NCI-H2171 (cell line): ENCODE measurements at regions not wholly inside any gene's neighbourhood (a gene's known extent, or its start where the extent isn't known, plus 50 kb on each side); places are given as distances from the start of the nearest gene placed in this dataset.
A peak's percentile ranks its signal among the peaks of the same experiment; 100 is the strongest.
"Not testable (repeated sequence)": the region's sequence is repeated elsewhere in the genome, so short reads cannot be mapped to it uniquely, and the experiment has no call there.

Experiments
- DNase-seq: peaks from one replicate; lab custom pipeline; 2025; lab: John Stamatoyannopoulos, UW

DNA sequence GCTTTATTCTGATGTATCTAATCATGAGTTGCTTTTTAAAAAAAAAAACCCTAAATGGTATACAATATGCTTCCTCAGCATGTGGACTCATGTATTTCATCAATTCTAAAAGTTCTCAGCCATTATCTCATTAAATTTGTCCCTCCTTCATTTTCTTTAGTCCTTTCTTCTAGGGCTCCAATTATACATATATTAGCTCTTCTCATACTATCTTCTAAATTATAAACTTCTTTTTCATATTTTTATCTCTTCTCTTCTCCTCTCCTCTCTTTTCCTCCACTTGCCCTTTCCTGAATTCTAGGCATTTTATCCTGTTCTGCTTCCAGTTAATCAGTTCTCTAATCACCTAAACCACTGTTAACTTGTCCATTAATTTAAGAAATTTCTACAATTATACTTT is 55.0 kb upstream of the IL33 start:
- DNase-seq: no peak

DNA sequence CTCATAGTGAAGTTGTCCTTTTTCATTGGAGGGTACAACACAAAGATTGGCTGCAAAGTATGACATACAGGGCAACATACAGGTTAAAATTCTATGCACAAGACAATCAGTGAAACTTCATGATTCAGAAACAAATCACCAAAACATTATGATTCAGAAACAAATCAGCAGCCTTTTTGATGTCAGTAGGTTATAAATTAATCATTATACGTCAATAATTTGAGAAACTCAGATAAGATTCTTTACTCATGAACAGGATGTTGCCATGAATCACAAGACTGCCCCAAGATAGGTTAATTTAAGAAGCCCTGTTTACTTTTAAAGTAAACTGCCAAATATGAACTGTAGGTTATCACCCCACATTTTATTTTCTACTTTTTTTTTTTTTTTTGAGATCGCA is 62.2 kb upstream of the IL33 start:
- DNase-seq: no peak

DNA sequence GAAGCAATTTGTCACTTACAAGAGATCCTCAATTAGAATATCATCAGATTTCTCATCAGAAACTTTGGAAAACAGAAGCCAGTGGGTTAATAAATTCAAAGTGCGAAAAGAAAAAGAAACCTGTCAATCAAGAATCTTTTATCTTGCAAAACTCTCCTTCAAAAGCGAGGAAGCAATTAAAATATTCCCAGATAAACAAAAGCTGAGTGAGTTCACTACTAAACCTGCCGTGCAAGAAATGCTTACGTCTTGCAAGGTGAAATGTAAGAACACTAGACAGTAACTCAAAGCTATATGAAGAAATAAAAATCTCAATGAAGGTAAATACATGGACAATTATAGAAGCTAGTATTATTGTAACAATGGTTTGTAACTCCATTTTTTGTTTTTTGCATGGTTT is 62.8 kb upstream of the IL33 start:
- DNase-seq: no peak

DNA sequence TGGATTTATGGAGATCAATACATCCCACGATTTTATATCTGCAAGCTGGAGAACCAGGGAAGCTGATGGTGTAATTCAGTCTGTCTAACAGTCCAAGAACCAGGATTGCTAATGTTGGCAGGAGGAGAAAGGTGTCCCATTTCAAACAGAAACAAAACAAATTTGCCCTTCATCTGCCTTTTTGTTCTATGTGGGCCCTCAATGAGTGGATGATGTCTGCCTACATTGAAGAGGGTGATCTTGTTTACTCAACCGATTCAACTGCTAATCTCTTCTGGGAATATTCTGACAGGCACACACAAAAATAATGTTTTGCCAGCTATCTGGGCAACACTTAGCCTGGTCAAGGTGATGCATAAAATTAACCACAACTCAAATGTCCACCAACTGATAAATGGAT is 65.1 kb upstream of the IL33 start:
- no peak for DNase-seq

DNA sequence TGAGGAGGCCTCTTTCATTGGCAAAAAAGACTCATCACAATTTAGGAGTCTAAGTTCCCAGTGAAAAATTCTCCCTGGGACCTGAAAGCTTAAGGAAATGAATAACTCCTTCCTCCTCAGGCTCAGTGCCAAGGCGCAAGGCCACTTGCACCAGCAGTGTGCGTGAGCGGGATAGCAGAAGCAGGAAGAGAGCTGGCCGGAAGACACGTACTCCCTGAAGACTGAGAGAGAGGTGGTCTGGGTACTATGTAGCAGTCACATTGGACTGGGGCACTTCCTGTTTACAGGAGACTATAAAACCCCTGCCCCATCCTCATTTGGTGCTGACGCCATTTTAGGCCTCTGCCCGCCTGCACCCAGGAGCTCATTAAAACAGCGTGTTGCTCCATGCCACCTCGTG is 66.3 kb upstream of the IL33 start:
- DNase-seq: no peak

DNA sequence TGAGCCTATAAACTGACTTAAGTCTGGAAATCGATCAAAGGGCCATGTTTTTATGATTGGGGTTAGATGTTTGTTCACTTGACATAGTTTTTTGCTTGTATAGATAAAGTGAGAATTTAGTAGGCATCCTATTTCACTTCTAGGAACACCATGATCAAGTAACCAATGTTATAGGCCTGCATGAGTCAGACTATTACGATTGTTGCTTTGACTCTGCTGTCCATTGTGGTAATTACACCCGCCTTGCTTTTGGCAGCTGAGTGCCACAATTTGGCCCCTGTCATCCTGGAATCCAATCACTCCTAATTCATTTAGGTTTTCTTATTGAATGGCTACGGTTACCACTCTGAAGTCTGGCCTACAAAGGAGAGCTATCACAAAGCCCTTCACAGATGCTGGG is 67.8 kb upstream of the IL33 start:
- no peak for DNase-seq

DNA sequence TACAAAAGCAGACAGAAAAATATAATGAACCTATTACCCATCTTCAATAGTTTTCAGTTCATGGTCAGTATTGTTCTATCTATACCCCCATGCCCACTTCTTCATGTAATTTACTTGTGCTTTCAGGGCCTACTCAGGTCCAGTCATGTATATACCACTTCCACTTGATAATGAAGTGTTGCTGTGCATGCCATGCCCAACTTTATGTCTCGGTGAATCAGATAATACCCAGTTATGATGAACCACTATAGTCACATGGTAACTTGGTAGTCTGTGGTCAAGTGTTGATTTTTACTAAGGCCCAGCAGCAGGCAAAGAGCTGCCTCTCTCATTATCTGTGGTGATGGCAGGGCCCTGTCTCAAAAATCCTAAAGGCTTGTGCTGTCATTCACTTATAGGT is 70.7 kb upstream of the IL33 start:
- no peak for DNase-seq

DNA sequence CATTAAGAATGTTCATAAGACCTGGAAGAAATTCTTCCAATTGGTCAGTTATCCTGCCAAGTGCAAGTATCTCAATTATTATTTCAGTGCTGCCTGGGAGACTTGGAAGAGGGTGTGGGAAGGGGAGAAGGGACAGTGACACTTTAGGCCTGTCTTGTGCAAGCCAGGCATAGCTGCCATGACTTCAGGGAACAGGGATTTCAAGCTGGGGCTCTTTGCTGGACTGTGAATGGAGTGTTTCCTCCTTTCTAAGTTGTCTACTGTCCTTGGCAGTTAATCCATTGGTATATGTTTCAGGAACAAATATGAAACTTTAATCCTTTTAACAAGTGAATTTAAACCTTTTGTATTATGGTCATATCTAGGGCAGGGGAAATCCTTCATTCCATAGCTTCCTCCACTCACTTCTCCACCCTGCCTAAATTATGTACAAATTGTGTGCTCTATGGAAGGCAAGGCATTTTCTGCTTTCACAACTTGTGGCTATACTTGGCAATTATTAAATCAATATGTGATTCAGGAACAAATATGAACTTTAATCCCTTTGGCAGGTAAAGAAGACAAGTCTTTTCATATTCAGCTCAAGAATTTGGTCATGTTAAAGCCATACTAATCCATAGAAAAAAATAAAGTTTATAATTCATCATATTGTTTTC is 72.7 kb upstream of the IL33 start:
- DNase-seq: no peak

DNA sequence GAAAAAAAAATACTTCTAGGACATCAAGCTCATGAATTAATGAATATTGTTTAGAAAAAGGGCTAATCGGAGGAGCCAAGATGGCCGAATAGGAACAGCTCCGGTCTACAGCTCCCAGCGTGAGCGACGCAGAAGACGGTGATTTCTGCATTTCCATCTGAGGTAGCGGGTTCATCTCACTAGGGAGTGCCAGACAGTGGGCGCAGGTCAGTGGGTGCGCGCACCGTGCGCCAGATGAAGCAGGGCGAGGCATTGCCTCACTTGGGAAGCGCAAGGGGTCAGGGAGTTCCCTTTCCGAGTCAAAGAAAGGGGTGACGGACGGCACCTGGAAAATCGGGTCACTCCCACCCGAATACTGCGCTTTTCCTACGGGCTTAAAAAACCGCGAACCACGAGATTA is 79.8 kb upstream of the IL33 start:
- DNase-seq: not testable (repeated sequence)

DNA sequence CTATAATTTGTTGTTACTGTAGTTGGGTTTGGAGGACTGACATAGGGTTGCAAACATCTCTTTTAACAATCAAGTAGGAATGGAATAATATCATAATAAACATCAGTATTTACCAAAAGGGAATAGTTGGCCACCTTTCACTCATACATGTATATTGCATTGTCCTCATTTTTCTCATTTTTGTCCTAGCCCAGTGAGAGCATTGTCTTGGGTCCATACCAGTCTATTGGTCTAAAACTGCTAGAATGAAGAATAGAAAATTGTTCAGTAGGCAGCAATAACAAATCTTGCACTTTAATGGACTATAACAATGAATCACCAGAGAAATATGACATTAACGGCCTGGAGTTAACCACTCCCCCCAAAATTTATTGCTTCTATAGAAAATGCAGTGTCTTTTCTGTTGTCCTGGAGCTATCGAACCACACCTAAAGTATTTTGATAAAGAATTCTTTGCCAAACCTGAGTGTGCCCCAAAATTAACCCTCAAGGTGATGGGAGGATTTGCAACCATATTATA is 80.9 kb upstream of the IL33 start:
- DNase-seq: no peak

DNA sequence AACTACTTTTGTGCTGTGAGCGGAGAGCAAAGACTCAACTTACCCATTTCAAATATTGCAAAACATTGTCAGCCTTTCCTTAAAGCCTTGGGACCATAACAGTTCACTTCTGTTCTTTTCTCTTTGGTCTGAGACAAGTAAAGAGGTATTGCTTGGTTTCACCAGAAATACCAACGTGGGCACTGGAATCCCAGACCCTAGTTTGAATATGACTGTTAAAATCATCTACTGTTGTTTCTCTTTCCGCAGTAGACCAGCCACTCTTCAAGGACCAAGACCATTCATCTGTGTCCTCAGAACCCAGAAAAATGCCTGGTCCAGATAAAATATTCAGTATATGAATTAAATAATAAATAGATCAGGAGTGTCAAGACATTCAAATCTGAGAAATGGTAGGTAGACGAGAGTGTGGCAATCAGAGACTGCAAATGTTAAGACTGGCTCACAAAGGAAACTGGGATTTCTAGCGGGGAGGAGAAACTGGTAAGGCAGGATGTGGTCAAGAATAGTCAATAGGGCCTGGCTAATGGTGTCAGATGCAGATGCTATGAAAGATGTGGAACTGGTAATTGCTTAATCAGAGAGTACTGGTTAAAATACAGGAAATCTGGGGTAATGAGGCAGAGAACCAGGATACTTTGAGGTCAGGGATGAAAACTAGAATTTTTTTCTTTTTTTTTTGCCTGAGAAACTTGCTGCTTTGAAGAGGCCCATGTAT is 82.1 kb upstream of the IL33 start:
- no peak for DNase-seq

DNA sequence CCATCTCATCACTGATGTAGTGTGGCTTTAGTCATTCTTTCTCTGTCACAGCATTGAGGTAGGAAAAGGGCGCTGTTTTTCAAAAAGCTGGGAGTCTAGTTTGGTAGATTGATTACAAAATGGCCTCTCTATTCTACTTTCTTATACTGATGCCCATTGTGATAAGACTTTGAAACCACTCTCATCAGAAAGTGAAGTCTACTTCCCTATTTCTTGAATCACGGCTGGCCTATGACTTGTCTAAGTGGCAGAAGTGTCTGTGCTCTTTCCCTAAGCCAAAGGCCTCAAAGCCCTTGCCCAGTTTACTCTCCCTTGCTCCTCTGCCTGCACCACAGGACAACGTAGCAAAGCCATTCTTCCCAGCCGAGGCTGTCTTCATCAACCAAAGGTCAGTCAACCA is 83.0 kb upstream of the IL33 start:
- DNase-seq: no peak

DNA sequence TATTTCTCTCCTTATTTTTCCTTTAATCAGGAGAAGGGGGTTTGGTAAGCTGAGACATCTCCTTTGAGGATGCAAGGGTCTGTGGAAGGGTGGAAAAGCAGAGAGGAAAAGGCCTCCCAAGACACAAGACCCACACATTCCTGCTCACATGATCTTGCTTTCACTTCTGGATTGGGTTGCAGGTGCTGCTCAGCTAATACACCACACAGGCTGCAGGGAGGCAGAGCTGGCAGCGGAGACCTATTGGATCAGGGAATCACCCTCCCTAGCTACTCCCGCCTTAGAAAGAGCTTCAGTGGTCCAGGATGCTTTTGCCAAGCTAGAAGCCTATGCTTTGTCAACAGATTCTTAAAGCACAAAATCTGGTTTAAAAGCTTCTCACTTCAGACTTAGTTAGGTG is 87.6 kb upstream of the IL33 start:
- DNase-seq: no peak

DNA sequence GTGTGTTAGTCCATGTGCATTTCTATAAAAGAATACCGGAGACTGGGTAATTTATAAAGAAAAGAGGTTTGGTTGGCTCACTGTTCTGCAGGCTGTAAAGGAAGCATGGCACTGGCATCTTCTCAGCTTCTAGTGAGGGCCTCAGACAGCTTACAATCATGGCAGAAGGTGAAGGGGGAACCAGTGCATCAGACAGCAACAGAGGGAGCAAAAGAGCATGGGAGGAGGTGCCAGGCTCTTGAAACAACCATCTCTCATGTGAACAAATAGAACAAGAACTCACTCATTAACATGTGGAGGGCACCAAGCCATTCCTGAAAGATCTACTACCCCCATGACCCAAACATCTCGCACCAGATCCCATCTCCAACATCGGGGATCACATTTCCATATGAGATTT is 89.2 kb upstream of the IL33 start:
- no peak for DNase-seq

DNA sequence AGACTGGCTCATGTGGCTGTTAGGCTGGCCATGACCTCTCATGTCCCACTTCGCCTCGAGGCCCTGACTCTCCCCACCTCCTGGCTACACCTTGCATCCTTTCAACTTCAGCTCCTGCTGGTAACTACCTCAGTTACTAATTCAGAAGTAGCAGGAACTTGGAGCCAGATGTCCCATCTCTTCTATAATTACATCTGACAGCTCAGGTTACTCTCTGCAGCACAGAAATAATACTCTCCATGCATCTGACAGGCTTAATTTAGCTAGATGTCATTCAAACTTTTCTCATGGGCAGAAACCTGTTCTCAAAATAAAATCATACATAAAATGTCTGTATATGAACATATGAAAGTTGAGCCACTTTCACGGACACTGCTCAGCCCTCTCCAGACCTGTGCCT is 92.2 kb upstream of the IL33 start:
- DNase-seq: peak; percentile 36

DNA sequence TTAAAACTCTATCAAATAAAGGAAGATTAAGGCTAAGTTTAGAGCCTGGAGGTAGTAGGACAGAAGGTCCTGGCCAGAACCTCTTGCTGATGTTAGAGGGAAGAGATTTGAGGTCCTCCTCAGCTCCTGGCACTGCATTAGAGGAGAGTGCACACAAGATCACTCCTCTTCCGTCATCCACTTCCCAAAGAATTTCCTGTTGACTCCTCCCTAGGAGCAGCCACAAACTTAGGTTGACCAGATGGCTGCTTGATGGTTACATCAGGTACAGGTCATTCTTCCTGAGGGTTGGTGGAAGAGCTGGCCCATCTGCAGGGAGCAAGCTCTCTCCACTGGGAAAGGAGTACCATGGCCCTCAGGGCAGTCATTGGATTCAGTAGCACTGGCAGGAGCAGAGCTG is 93.9 kb upstream of the IL33 start:
- no peak for DNase-seq

DNA sequence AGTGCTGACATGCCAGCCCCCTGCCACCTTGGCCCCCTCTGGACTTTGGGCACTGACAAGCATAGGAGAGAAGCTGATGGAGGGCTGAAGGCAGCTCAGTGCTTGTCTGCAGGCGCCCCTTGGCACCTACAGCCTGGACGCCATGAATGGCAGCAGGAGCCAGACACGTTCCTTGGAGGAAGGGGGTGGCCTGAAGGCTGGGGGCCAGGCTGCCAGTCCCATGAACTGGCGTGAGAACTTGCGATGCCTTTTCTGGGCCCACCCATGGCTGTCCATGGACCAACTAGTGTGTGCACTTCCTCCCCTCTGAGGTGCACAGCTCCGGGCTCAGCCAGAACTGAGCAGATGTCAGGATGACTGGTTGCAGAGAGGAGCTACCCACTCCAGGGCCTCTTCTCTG is 99.0 kb upstream of the RANBP6 start:
- DNase-seq: no peak

DNA sequence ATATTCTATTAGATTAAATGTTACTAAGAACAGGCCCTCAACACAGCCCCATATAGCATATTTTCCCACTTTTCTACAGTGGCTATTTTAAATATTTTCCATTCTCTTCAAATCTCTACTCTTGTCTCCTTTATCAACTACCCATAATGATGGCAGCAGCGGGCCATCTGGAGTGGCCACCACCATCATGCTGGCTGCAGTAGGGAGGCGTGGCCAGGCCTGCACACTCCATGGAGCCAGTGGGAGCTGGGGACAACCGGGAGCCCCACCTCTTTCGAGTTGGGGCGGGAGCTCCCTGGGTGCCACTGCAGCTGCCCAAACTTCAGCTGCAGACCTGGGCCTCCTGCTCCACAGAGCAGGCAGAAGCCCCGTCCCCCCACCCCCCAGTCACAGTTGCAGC is 98.4 kb upstream of the RANBP6 start:
- no peak for DNase-seq

DNA sequence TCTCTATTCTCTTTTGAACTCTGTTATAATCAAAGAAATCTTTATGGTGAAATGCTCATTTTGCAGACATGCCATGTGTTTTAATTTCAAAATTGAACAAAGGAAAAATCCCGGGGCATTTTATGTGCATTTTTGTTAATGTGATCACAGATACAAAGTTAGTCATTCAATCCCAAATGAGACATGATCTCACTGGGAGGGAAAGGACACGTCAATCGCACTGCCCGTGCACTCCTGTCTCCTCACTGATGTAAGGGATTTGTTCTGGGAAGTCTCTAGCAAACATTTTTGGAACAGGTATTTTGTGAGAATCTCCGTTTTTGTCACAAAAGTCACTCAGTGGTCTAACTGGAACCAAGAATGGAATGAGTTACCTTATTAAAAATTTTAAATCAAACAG is 97.9 kb upstream of the RANBP6 start:
- no peak for DNase-seq

DNA sequence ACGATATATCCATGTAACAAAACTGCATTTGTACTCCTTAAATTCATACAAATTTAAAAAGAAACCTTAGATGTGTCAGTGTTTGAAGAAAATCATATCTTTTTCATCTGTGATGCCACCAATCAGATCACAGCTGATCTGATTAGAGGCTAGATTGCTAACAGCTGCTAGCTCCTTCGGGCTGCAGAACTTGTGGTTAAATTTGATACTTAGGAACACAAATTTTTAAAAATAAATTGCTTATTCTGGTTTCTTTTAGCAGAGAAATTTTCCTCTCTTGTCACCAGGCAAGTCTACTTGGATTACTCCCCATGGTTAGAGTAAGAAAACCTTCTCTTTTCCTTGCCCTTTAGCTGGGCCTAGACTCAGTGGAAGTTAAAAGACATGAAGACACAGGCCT is 94.6 kb upstream of the RANBP6 start:
- no peak for DNase-seq

DNA sequence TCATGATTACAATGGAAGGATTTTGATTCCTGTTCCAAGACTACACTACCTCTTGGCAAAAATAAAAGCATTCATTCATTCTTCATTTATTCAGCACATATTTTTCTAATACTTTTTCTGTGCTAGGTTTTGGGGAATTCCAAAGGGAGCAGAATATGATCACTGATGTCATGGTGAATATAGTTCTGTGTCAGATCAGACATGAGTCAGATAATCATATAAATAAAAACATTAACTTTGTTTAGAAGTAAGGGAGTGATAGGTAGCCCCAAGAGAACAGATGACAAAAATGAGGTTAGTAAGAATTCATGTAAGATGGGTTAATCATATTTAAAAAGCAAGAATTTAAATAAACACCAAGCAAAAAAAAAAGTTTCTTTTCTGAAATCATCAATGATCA is 94.1 kb upstream of the RANBP6 start:
- DNase-seq: no peak

DNA sequence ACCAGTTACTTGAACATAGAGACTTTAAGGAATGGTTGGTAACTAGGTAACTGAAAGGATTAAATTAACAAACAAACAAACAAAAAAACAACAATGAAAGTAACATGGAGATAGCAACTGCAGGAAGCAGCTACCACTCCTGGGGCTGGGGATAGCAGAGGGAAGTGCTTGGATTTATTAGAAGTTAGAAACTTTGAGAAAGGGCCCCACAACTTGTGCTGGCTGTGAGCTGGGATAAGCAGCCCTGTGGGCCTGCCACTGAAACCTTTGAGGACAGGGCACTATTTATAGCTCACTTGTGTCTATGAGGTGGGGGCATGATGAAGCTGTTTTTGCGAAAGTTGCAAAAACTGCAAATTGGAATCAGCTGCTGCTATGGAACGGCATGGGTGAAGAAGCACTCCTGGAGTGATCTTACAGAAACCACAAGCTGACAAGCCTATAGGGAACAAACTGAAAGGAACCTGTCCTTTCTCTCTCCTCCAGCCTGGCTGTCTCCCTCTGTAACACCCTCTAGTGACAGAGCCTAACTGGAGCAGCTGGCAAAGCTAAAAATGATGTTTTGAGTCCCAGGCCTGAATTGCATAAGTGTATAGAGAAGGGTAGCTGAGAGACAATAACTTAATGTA is 91.4 kb upstream of the RANBP6 start:
- no peak for DNase-seq

DNA sequence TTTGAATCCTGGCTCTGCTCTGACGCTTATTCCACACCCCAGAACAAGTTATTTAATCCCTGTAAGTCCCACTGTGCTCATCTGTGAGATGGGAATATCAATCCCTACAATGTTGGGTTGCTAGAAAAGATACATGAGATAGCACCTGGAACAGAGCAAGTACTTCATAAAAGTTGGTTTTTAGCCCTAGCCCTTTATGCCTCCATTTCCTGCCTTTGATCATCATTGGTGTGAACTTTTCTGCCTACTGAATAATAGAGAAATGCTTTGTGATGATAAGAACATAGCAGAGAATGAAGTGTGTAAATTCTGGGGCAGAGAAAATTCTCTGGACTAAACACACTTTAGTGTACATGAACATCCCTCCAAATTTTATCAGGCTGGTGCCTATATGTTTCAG is 90.3 kb upstream of the RANBP6 start:
- no peak for DNase-seq

DNA sequence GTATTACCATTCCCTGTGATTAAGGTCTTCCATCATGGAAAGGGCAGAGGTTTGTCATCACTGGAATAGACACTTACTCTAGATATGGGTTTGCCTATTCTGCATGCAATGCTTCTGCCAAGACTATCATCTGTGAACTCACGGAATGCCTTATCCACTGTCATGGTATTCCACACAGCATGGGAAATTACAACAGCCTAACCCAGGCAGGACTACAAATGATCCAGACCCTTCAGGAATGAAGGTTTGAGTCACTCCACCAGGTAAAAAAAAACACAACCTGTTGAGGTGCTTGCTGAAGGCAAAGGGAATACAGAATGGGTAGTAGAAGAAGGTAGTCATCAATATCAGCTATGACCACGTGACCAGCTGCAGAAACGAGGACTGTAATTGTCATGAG is 89.0 kb upstream of the RANBP6 start:
- DNase-seq: not testable (repeated sequence)
